H1 (cell line): ENCODE measurements at regions not wholly inside any gene's neighbourhood (a gene's known extent, or its start where the extent isn't known, plus 50 kb on each side); places are given as distances from the start of the nearest gene placed in this dataset.

Experiments used
- CHD1 ChIP-seq: IDR thresholded peaks from 2 replicates; pipeline ENCODE4 v1.6.1; 2012; ENCODE audit warnings: low read depth, low read length, improper control_type of control experiment
- RFX5 ChIP-seq: IDR thresholded peaks from 2 replicates; pipeline ENCODE4 v1.6.1; 2011; ENCODE audit warnings: low read depth, low read length, improper control_type of control experiment, borderline replicate concordance
- SIRT6 ChIP-seq: IDR thresholded peaks from one replicate; pipeline ENCODE4 v1.7.1; 2012; ENCODE audit warnings: low read length, inconsistent platforms
- TF ChIP-seq, protein P1 (sequence below): IDR thresholded peaks from 2 replicates; pipeline ENCODE4 v1.6.1; 2011; ENCODE audit warnings: low read length, improper control_type of control experiment

- TF ChIP-seq RFX5 = no peak
- TF ChIP-seq CHD1 = no peak
- TF ChIP-seq SIRT6 = no peak
- TF ChIP-seq, protein P1, sequence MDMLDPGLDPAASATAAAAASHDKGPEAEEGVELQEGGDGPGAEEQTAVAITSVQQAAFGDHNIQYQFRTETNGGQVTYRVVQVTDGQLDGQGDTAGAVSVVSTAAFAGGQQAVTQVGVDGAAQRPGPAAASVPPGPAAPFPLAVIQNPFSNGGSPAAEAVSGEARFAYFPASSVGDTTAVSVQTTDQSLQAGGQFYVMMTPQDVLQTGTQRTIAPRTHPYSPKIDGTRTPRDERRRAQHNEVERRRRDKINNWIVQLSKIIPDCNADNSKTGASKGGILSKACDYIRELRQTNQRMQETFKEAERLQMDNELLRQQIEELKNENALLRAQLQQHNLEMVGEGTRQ = no peak
- TF ChIP-seq, all 59 proteins: peak for 0
Observed at GRCh38 chr6:140354296-140354695, 979.8 kb upstream of the CITED2 start (continued).
